COR-L47 (cell line): ENCODE measurements at regions not wholly inside any gene's neighbourhood (a gene's known extent, or its start where the extent isn't known, plus 50 kb on each side); places are given as distances from the start of the nearest gene placed in this dataset.
A peak's percentile ranks its signal among the peaks of the same experiment; 100 is the strongest.

Experiments used
- DNase-seq: peaks from one replicate; lab custom pipeline; 2025; lab: John Stamatoyannopoulos, UW

GRCh38 chr6:95243053-95243452 lies 334.3 kb upstream of the MANEA start:
- DNase-seq: no peak

DNA sequence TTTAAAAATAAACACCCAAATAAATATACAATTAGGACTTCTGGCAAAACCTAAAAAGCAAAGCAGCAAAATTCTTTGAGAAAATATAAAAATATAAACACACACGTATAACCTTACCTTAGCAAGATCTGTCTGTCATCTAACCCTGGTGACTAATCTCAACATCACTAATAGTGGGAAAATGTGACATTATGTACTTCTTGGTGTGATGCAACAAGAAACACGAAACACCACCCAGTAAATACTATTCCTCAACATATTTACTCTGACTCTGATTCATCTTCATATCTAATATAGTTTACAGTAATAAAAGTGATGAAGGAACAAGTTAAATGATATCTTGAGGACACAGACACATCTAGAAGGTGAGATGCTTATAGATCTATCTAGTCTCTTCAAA lies 332.6 kb upstream of the MANEA start:
- DNase-seq: no peak

GRCh38 chr6:95248499-95248898 lies 328.8 kb upstream of the MANEA start:
- DNase-seq: peak; percentile 14

- DNase-seq: no peak
These were observed 328.2 kb upstream of the MANEA start for GRCh38 chr6:95249175-95249574.

DNA sequence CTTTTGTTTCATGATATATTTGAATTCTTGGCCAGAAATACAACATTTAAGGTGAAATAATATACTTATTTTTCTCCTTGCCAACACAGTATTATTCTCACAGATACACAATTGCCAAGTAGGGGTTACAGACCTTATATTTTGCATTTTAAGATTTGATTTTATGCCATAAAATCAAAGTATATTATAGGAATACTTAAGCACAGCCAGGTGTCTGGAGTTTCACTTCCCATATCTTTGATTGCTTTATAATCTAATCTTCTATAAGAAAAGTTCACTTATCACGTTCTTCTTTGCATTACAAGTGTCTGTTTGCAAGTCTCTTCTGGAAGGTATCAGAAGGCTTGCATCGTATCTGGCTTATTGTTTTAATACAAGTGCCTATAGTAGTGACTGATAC lies 327.7 kb upstream of the MANEA start:
- DNase-seq: no peak

DNA sequence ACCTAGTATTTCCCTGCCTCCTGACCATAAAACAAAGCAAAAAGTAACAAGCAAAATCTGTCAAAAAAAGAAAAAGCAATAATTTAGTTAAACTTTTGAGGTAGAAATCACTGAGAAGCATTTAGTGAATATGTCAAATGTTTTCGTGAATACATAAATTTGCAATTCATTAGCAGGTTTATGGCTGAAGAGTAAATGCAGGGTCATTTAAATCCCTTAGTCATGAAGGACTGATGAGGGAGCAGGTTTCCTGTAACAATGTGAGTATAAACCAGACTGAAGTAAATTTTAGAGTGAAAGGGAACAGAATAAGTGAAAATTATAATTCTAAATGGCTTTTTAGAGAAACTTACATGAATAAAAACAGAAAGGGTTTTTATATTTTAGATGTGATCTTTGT lies 313.5 kb upstream of the MANEA start:
- no peak for DNase-seq

DNA sequence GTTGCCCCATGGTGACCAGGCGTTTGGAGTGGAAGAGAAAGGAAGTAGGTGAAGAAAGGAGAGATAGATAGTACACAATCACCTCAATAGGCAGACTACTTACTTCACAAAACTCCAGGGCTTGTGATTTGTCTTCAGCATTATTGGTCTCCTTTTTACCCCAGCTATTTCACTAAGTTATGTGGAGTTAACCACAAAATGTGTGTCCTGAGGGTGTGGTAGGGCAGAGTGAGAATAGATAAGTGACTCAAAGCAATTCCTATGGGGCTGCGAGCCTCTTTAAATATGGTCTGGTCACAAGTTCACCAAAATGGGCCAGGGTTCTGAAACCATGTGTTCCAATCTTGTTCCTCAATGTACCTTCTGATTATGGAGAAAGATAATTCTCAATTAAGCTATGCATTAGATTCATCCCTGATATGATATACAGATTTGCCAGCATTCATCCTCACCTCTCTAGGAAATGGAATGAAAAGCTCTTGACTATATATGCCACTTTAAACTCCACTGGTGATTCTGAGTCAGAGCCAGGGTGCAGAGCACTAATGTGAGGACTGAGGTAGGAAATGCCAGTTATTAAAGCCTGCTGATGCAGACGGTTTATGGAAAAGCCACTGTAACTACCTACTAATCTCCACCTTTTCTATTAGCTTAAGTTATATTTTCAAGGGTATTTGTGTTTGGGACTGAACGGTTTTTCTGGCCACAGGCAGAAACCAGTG lies 310.6 kb upstream of the MANEA start:
- no peak for DNase-seq

DNA sequence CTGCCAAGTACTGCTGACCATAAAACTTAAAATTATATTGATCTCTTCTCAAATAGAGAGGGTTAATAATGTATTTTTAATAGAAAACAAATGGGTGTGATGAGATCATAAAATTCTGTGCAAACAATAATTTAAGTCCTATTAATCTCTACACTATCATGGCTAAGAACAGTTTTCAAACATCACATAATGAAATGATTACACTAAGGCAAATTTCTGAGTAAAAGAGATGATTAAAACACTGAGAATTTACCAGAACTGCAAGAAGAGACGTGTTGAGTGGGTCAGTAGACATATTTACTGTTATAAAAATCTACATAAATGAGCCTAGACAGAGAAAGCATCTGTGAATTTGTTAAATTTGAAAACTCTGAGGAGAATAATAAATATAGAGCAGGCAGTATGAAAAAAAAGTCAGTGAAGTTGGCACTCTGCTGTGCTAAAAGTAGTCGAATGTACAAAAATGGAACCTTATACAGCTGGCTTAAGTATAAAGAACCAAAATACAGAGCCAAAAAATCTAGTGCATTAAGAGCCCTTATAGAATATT lies 302.6 kb upstream of the MANEA start:
- DNase-seq: no peak

- no peak for DNase-seq
These were observed 297.7 kb upstream of the MANEA start for GRCh38 chr6:95279616-95280015.

DNA sequence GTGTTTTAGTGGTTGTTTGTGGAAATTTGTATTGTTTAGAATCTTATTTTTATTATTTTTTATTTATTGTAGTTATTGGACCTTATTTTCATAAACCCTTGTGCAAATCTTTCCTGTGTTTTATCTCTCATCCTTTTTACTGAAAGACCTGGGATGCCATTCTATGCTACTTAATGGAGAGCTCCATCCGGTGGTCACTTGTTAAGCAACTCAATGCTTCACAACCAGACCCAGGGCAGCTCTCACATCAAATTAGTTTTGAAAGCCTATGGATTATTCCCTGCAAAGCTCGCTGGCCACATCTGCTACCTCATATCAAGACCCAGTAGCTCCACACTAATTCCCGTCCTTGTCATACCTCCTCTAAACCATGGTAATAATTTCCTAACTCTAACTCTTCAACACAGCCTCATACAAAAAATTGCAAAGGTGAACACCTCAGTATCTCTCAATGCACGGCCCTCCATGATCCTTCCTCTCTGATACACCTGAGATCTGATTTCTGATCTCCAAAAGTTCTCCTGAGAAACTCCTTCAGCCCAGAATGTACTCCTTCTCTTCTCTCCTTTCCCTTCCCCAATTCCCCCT lies 296.6 kb upstream of the MANEA start:
- peak; percentile 53 for DNase-seq

DNA sequence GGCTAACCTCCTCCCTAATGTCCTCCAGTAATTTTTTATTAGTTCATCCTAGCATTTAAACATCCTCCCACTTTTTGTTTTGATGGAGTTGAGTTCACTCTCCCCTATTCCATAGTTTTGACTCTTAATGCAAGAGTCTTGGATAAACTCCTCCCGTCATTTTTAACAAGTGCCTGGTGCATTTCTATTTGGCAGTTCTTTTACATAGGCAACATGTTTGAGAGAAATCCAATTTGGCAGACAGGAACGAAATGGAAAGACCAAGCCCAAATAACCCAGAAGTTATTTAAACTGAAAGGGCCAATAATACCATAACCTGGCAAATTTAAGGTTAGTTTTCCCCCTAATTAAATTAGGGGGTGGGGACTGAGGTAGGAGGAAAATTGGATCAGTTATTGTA lies 291.5 kb upstream of the MANEA start:
- DNase-seq: no peak

DNA sequence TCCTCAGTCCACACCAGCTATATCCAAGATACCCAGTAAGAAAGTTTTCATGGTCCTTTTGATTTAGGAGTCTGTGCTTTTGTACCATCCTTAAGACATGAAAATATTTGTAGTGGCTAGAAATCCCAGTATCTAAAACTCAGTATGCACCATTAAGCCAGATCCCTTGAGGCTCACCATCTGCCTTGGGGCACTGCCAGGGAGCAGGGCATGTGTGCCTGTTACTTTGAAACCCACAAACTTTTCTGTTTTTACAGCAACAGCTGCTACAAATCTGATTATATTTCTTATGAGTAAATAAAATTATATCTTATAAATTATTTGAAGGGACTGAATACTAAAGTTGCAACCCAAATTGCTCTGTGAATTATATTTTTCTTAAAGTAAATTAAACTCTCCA lies 290.5 kb upstream of the MANEA start:
- no peak for DNase-seq

DNA sequence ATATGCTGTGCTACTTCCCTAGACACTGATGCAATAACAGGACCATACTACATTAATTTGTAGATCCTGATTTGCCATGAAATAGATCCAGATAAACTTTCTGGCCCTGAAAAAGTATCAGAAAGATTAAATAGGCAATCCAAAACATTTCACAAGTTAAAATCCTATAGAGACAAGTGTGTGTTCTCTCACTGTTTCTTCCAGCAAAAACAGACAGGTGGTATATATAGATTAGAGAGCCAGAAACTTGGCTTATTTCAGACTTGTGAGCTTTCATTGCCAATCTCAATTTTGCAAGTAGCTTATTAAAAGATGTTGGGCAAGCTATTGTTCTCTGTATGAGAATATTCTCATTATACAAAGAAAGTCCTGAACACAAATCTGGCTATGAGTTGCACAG lies 289.1 kb upstream of the MANEA start:
- DNase-seq: no peak

DNA sequence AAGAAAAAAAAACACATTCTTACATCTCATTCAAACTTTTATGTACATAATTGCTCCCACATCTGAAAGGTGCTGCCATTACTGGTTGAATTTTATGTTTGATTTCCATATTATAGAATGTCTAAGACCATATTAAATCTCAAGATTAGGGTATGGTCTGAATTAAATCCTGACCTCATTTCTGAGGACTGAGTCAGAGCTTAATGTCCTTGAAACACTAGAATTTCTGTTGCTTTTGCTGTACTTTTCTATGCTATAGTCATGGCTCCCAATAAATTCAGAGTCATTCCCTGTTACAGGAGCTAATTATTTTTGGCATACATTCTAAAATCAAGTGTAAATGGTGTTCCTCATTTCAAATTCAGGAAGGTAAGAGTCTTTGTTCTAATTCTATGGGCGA lies 285.3 kb upstream of the MANEA start:
- no peak for DNase-seq

GRCh38 chr6:95293257-95293656 lies 284.1 kb upstream of the MANEA start:
- no peak for DNase-seq

DNA sequence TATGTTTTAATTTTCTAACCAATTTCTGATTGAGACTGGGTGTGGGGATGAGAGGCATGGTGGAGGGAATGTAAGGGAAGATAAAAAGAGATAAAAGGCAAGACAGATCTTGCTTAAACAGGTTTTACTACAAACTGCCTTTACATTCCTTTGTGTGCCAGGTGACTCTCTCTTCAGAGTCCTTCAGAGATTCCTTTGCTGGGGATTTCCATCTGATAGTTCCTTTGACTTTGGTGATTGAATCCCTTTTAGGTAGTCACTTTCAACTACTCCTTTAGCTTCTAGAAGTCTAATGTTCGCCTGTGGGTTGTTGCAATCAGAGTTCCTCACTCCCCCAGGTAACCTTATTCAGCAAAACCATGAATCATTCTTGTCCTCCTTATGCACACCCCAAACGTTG lies 283.3 kb upstream of the MANEA start:
- DNase-seq: no peak

GRCh38 chr6:95309545-95309944 lies 267.8 kb upstream of the MANEA start:
- DNase-seq: no peak

DNA sequence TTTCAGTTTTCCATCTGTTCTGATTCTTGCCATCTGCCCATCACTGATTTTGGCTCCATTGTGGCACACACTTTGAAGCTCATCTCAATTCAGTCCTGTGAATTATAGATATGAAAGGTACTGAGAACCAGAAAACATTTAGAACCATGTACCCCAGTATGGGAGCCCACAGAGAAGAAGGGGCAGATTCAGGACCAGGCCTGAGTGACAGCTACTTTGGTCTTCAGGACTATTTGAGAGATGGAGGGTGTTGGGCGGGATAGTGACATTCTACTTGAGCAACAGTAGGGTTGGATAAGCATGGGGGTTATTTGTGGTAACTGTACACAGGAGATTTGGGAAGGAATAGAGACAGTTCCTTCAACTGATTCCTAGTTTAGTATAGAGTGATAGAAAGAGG lies 259.2 kb upstream of the MANEA start:
- DNase-seq: no peak

GRCh38 chr6:95321126-95321525 lies 256.2 kb upstream of the MANEA start:
- DNase-seq: no peak

- peak; percentile 1 for DNase-seq
These were observed 251.4 kb upstream of the MANEA start for GRCh38 chr6:95325916-95326315.

DNA sequence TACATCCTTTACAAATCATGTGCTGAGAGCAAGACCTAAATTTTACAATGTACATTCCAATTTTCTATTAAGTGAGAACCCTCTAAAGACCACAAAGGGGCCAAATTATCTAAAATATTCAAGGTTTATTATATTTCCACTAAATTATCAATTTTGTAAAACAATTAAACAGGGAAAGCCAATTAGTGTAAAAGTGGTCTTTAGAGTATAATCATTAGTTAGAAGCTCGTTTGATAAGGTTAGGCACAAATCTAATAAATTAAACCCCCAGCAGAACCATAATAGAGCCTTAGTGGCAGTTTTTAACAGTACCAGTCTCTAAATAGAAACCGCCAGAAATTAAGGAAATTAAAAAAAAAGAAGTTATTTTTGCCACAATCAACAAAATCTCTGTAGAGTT lies 249.1 kb upstream of the MANEA start:
- no peak for DNase-seq

GRCh38 chr6:95352064-95352795 lies 225.1 kb upstream of the MANEA start:
- DNase-seq: peak; percentile 14

DNA sequence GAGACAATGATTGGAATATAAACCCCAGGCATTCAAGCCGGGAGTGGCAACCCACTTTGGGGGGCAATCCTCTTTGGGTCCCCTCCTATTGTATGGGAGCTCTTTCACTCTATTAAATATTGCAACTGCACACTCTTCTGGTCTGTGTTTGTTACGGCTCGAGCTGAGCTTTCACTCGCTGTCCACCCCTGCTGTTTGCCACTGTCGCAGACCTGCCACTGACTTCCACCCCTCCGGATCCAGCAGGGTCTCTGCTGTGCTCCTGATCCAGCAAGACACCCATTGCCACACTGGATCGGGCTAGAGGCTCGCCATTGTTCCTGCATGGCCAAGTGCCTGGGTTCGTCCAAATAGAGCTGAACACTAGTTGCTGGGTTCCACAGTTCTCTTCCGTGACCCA lies 222.8 kb upstream of the MANEA start:
- DNase-seq: no peak
